PC-9 (cell line): ENCODE measurements at regions not wholly inside any gene's neighbourhood (a gene's known extent, or its start where the extent isn't known, plus 50 kb on each side); places are given as distances from the start of the nearest gene placed in this dataset.

Experiments used
- BruUV-seq: library from RNA; stranded (reverse); fragments of 400-500 nt; replicated peaks from 2 replicates; lab custom pipeline; 2021; lab: Mats Ljungman, UMichigan
- CTCF ChIA-PET: fragments of 300-600 bp; sonication (Branson Sonifier 250); formaldehyde crosslinking; loops from one replicate; lab custom pipeline; 2022; ENCODE audit warnings: antibody characterized with exemption; lab: Charles Lee
- POLR2A ChIA-PET: fragments of 300-600 bp; sonication (Branson Sonifier 250); formaldehyde crosslinking; loops from one replicate; lab custom pipeline; 2022; ENCODE audit warnings: antibody characterized with exemption; ENCODE audit not compliant: unreplicated experiment; lab: Charles Lee
- DNase-seq, 2 experiments: peaks; one replicate each; pipeline versions ENCODE4 v3.0.0 to v3.0.0-alpha.2; 2015 to 2022; ENCODE audit warnings: mixed read lengths in 1 of 2
- H2AFZ ChIP-seq: fragments of 200-600 bp; sonication (generic); 2 replicates; pipeline ENCODE4 v1.8.1; 2017; ENCODE audit warnings: antibody characterized with exemption
- H3F3A ChIP-seq: fragments of 200-600 bp; sonication (generic); 2 replicates; pipeline ENCODE4 v1.8.1; 2017; ENCODE audit warnings: antibody characterized with exemption, mild to moderate bottlenecking, low read depth; ENCODE audit not compliant: insufficient read depth
- H3K27ac ChIP-seq: fragments of 200-600 bp; sonication (generic); 2 replicates; pipeline ENCODE4 v1.6.1; 2016; ENCODE audit warnings: mixed run types
- H3K27me3 ChIP-seq: fragments of 200-600 bp; sonication (generic); 2 replicates; pipeline ENCODE4 v1.6.1; 2016; ENCODE audit warnings: low read depth, mixed run types; ENCODE audit not compliant: insufficient read depth
- H3K36me3 ChIP-seq: fragments of 200-600 bp; sonication (generic); 2 replicates; pipeline ENCODE4 v1.6.1; 2016; ENCODE audit warnings: low read depth, mixed run types
- H3K4me1 ChIP-seq: fragments of 200-600 bp; sonication (generic); replicated peaks from 2 replicates; pipeline ENCODE4 v1.6.1; 2016; ENCODE audit warnings: mixed run types; ENCODE audit not compliant: insufficient read depth
- H3K4me2 ChIP-seq: fragments of 200-600 bp; sonication (generic); 2 replicates; pipeline ENCODE4 v1.6.1; 2017; ENCODE audit warnings: mixed run types
- H3K4me3 ChIP-seq: fragments of 200-600 bp; sonication (generic); 2 replicates; pipeline ENCODE4 v1.6.1; 2016; ENCODE audit warnings: mixed run types
- H3K79me2 ChIP-seq: fragments of 200-600 bp; sonication (generic); 2 replicates; pipeline ENCODE4 v1.6.1; 2017; ENCODE audit warnings: low read depth, mixed run types
- H3K9me2 ChIP-seq: fragments of 200-600 bp; sonication (generic); 2 replicates; pipeline ENCODE4 v1.8.1; 2017; ENCODE audit warnings: mild to moderate bottlenecking; ENCODE audit not compliant: insufficient read depth
- H3K9me3 ChIP-seq: fragments of 200-600 bp; sonication (generic); 2 replicates; pipeline ENCODE4 v1.8.1; 2016; ENCODE audit warnings: low read depth; ENCODE audit not compliant: insufficient read depth
- H4K20me1 ChIP-seq: fragments of 200-600 bp; sonication (generic); 2 replicates; pipeline ENCODE4 v1.8.1; 2017; ENCODE audit not compliant: insufficient read depth
- EZH2 ChIP-seq: fragments of 200-600 bp; sonication (generic); IDR thresholded peaks from 2 replicates; pipeline ENCODE4 v1.8.0; 2017; ENCODE audit warnings: antibody characterized with exemption, low read depth
- intact Hi-C: fragments of 100-400 bp; cut with micrococcal nuclease; formaldehyde crosslinking; loops from one replicate; pipeline ENCODE4 v1.10.0; 2022; ENCODE audit not compliant: unreplicated experiment
- TF ChIP-seq, protein P1 (sequence below): fragments of 200-600 bp; sonication (generic); conservative IDR thresholded peaks from 2 replicates; pipeline ENCODE4 v1.6.1; 2017; ENCODE audit warnings: mixed run types, antibody characterized with exemption, mild to moderate bottlenecking, moderate library complexity

DNA sequence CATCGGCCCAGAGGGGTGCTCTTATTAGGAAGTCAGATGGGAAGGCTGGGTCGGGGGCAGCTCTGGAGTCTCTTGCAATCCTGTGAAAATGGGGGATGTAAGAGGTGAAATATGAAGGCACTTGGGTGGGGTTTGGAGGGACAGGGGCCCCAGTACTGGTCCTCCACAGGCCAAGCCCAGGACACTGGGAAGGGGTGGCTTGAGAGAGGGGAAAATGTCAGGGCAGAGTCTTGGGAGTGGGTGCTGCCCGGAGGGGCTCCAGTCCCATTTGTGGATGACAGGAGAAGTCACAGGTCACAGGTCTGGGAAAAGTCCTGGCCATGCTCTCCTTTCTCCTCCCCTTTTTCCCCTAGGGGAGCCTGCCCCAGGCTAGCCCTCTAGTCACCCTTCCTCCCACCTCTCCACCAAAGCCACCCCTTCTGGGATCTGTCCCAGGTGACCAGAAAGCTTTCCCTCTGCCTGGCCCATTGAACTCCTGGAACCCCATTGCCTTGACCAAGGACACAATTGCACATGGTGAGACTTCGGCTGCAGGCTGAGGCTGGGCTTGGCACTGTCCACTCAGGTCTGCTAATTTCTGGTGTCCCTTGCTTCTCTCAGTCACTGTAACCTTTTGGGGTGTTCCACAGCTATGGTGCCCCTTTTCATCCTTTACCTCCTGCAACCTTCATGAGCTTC is 1465.0 kb downstream of the TBC1D22A start:
- no peak overlapping the region for H3K4me3 ChIP-seq
- no peaks in the 10 kb centered on the region; the same call in 1 of the 2 replicates for H4K20me1 ChIP-seq
- H3K4me1 ChIP-seq: no peaks in the 10 kb centered on the region
- ChIA-PET POLR2A (no interaction called here), CTCF (no interaction called here)
- no TSS peak for BruUV-seq
- H3F3A ChIP-seq: no peaks in the 10 kb centered on the region
- no peak overlapping the region for H3K4me2 ChIP-seq
- intact Hi-C loops: no loop called here
- no peaks in the 10 kb centered on the region for H3K79me2 ChIP-seq
- no peak overlapping the region for H3K27ac ChIP-seq
- TF ChIP-seq EZH2: no peak
- TF ChIP-seq, protein P1, sequence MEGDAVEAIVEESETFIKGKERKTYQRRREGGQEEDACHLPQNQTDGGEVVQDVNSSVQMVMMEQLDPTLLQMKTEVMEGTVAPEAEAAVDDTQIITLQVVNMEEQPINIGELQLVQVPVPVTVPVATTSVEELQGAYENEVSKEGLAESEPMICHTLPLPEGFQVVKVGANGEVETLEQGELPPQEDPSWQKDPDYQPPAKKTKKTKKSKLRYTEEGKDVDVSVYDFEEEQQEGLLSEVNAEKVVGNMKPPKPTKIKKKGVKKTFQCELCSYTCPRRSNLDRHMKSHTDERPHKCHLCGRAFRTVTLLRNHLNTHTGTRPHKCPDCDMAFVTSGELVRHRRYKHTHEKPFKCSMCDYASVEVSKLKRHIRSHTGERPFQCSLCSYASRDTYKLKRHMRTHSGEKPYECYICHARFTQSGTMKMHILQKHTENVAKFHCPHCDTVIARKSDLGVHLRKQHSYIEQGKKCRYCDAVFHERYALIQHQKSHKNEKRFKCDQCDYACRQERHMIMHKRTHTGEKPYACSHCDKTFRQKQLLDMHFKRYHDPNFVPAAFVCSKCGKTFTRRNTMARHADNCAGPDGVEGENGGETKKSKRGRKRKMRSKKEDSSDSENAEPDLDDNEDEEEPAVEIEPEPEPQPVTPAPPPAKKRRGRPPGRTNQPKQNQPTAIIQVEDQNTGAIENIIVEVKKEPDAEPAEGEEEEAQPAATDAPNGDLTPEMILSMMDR: no peak
- H3K9me3 ChIP-seq: no peaks in the 10 kb centered on the region
- no peaks in the 10 kb centered on the region for H3K9me2 ChIP-seq
- DNase-seq: no peak
- peaks cover 61% of the 10 kb centered on the region for H3K27me3 ChIP-seq
- no peaks in the 10 kb centered on the region for H3K36me3 ChIP-seq
- no peak overlapping the region for H2AFZ ChIP-seq

GRCh38 chr22:48226026-48227013 is 1463.9 kb downstream of the TBC1D22A start:
- no peaks in the 10 kb centered on the region for H3K36me3 ChIP-seq
- DNase-seq: no peak
- H3K4me1 ChIP-seq: no peaks in the 10 kb centered on the region
- H2AFZ ChIP-seq: no peak overlapping the region
- TF ChIP-seq, protein P1: no peak
- TF ChIP-seq EZH2: no peak
- intact Hi-C loops: no loop called here
- no peak overlapping the region for H3K4me2 ChIP-seq
- no TSS peak for BruUV-seq
- no peaks in the 10 kb centered on the region for H3K9me2 ChIP-seq
- no peak overlapping the region for H3K27ac ChIP-seq
- H3K27me3 ChIP-seq: peaks cover 57% of the 10 kb centered on the region
- no peaks in the 10 kb centered on the region for H3K79me2 ChIP-seq
- no peaks in the 10 kb centered on the region for H3F3A ChIP-seq
- H3K9me3 ChIP-seq: 0 out of 2 replicates have a peak, but pooled peaks cover 2% of the 10 kb centered on the region
- ChIA-PET CTCF (no interaction called here), POLR2A (no interaction called here)
- no peak overlapping the region for H3K4me3 ChIP-seq
- H4K20me1 ChIP-seq: no peaks in the 10 kb centered on the region

- no peaks in the 10 kb centered on the region for H3F3A ChIP-seq
- no peak overlapping the region for H3K27ac ChIP-seq
- TF ChIP-seq EZH2: no peak
- TF ChIP-seq, protein P1: no peak
- POLR2A ChIA-PET: interaction anchor here (0.5 kb wide), 1 partner anchor 1237 kb away, joined by 4 read pairs; no protein-coding TSS in a partner anchor
- CTCF ChIA-PET: no interaction called here
- H3K4me3 ChIP-seq: no peak overlapping the region
- no peak for DNase-seq
- no TSS peak for BruUV-seq
- no peaks in the 10 kb centered on the region for H4K20me1 ChIP-seq
- intact Hi-C loops: no loop called here
- peaks cover 63% of the 10 kb centered on the region for H3K27me3 ChIP-seq
- no peak overlapping the region for H2AFZ ChIP-seq
- H3K9me2 ChIP-seq: no peaks in the 10 kb centered on the region
- H3K79me2 ChIP-seq: no peaks in the 10 kb centered on the region
- H3K4me2 ChIP-seq: no peak overlapping the region
- H3K36me3 ChIP-seq: no peaks in the 10 kb centered on the region
- 0 out of 2 replicates have a peak, but pooled peaks cover 5% of the 10 kb centered on the region for H3K9me3 ChIP-seq
- no peaks in the 10 kb centered on the region for H3K4me1 ChIP-seq
Measured at GRCh38 chr22:48224332-48224731, 1461.9 kb downstream of the TBC1D22A start.
